Osteoblast (primary cell): ENCODE measurements at regions not wholly inside any gene's neighbourhood (a gene's known extent, or its start where the extent isn't known, plus 50 kb on each side); places are given as distances from the start of the nearest gene placed in this dataset.

Source experiments
- DNase-seq: peaks from one replicate; pipeline ENCODE4 v3.0.0; 2011; ENCODE audit warnings: low spot score, mixed read lengths; ENCODE audit not compliant: insufficient read length; ENCODE audit errors: missing footprints
- H2AFZ ChIP-seq: 2 replicates; pipeline ENCODE4 v1.6.0; 2011; ENCODE audit warnings: mild to moderate bottlenecking, low read length
- H3K27ac ChIP-seq: 2 replicates; pipeline ENCODE4 v1.5.1; 2011; ENCODE audit warnings: mild to moderate bottlenecking, low read depth, low read length, moderate library complexity
- H3K27me3 ChIP-seq: 2 replicates; pipeline ENCODE4 v1.6.0; 2012; ENCODE audit warnings: mild to moderate bottlenecking, control low read depth, inconsistent platforms, low read length, moderate library complexity; ENCODE audit not compliant: insufficient read depth
- H3K36me3 ChIP-seq: 2 replicates; pipeline ENCODE4 v1.5.1; 2011; ENCODE audit warnings: mild to moderate bottlenecking, low read length, control low read depth, moderate library complexity; ENCODE audit not compliant: insufficient read depth
- H3K4me1 ChIP-seq: 2 replicates; pipeline ENCODE4 v1.5.1; 2011; ENCODE audit warnings: mild to moderate bottlenecking, low read length, control low read depth, moderate library complexity; ENCODE audit not compliant: insufficient read depth
- H3K4me2 ChIP-seq: 2 replicates; pipeline ENCODE4 v1.6.0; 2011; ENCODE audit warnings: mild to moderate bottlenecking, low read length; ENCODE audit not compliant: insufficient read depth
- H3K4me3 ChIP-seq: fragments of 200-600 bp; sonication (generic); 3 replicates; pipeline ENCODE4 v1.5.1; 2012; ENCODE audit warnings: mild to moderate bottlenecking, low read length, inconsistent platforms; ENCODE audit not compliant: insufficient read depth
- H3K79me2 ChIP-seq: 2 replicates; pipeline ENCODE4 v1.6.0; 2012; ENCODE audit warnings: mild to moderate bottlenecking, low read length, control low read depth, inconsistent platforms; ENCODE audit not compliant: insufficient read depth
- H3K9me3 ChIP-seq: 2 replicates; pipeline ENCODE4 v1.5.1; 2011; ENCODE audit warnings: low read depth, low read length, control low read depth
- H4K20me1 ChIP-seq: 2 replicates; pipeline ENCODE4 v1.6.0; 2012; ENCODE audit warnings: mild to moderate bottlenecking, low read length, control low read depth; ENCODE audit not compliant: insufficient read depth
- CTCF ChIP-seq: IDR thresholded peaks from 2 replicates; pipeline ENCODE4 v1.5.1; 2011; ENCODE audit warnings: mild to moderate bottlenecking, low read depth, low read length, moderate library complexity; ENCODE audit errors: extremely low read depth

GRCh38 chr6:116992546-116992945 is 115.5 kb downstream of the RFX6 start:
- H3K4me2 ChIP-seq = no peak overlapping the region
- H3K9me3 ChIP-seq = no peaks in the 10 kb centered on the region
- H2AFZ ChIP-seq = no peak overlapping the region
- H3K4me3 ChIP-seq = no peak overlapping the region
- no peaks in the 10 kb centered on the region for H3K36me3 ChIP-seq
- TF ChIP-seq CTCF = no peak
- no peaks in the 10 kb centered on the region for H3K27me3 ChIP-seq
- H3K79me2 ChIP-seq = no peaks in the 10 kb centered on the region
- no peak overlapping the region for H3K27ac ChIP-seq
- H3K4me1 ChIP-seq = no peaks in the 10 kb centered on the region
- DNase-seq = no peak
- no peaks in the 10 kb centered on the region for H4K20me1 ChIP-seq

DNA sequence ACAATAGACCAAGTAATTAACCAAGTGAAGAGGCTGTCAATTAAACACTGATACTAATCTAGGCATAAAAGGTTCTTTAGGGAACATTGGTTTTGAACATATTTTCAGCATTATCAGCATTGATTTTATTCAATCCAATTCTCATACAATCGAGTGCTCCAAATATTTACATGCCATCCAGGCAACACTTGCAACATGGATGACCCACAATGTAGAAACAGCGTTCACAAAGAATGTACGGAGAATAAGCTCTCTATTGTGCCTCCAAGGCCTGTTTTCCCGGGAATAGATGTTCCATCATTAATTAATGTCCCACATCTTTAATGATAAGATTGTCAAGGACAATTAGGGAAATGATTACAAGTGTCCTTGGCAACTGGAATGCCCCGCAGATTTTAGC is 117.4 kb downstream of the RFX6 start:
- H3K9me3 ChIP-seq = no peaks in the 10 kb centered on the region
- no peak overlapping the region for H3K4me3 ChIP-seq
- H3K27me3 ChIP-seq = no peaks in the 10 kb centered on the region
- no peak for TF ChIP-seq CTCF
- H4K20me1 ChIP-seq = no peaks in the 10 kb centered on the region
- H3K79me2 ChIP-seq = no peaks in the 10 kb centered on the region
- H2AFZ ChIP-seq = no peak overlapping the region
- DNase-seq = no peak
- no peaks in the 10 kb centered on the region for H3K36me3 ChIP-seq
- no peaks in the 10 kb centered on the region for H3K4me1 ChIP-seq
- H3K4me2 ChIP-seq = no peak overlapping the region
- no peak overlapping the region for H3K27ac ChIP-seq

DNA sequence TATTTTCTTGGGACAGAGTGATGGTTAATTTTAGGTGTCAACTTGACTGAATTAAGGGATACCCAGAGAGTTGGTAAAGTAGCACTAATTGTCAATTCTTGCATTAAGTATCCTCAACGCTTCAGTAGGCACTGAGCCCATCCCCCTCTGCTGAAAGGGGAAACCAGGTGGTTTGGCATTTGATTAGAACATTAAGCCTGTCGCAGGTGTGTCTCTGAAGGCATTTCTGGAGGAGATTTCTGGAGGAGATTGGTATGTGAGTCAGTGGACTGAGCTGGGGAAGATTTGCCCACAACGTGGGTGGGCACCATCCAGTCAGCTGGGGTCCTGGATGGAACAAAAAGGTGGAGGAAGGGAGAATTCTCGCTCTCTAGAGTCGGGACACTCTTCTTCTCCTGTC is 119.8 kb downstream of the RFX6 start:
- Histone ChIP-seq H4K20me1 (no peaks in the 10 kb centered on the region), H3K79me2 (no peaks in the 10 kb centered on the region), H3K4me2 (no peak overlapping the region), H3K4me1 (no peaks in the 10 kb centered on the region), H3K27me3 (no peaks in the 10 kb centered on the region), H3K36me3 (no peaks in the 10 kb centered on the region), H3K9me3 (no peaks in the 10 kb centered on the region), H3K4me3 (no peak overlapping the region), H3K27ac (no peak overlapping the region), H2AFZ (no peak overlapping the region)
- DNase-seq = no peak
- no peak for TF ChIP-seq CTCF

DNA sequence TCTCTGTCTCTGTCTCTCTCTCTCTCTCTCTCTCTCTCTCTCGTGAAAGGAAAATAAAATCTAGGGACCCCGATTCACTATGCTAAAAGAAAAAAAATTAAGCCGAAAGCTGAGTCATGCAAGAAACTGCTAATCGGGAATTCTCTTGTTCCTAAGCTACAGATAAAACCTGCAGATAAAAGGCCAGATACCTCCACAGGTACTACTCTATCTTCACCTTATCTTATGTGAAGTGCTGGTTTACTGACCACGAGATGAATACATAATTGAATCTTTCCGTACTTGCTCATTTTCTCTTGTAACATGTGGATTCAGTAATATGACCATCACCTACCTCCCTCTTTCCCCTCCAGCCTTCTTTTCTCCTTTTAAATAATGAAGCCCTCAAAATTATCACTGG is 120.5 kb downstream of the RFX6 start:
- Histone ChIP-seq H3K9me3 (no peaks in the 10 kb centered on the region), H3K79me2 (no peaks in the 10 kb centered on the region), H3K4me1 (no peaks in the 10 kb centered on the region), H3K27me3 (no peaks in the 10 kb centered on the region), H2AFZ (no peak overlapping the region), H3K4me2 (no peak overlapping the region), H3K27ac (no peak overlapping the region), H4K20me1 (no peaks in the 10 kb centered on the region), H3K4me3 (no peak overlapping the region), H3K36me3 (no peaks in the 10 kb centered on the region)
- DNase-seq = no peak
- TF ChIP-seq CTCF = no peak
